ENCODE measurements at regions not wholly inside any gene's neighbourhood (a gene's known extent, or its start where the extent isn't known, plus 50 kb on each side); places are given as distances from the start of the nearest gene placed in this dataset.

GRCh38 chr11:119472856-119473222, 49.9 kb upstream of the THY1 start:
- TF ChIP-seq CTCF (conservative IDR thresholded peaks at IDR 0.05 in 1 of 2, IDR thresholded peaks at IDR 0.05 in 1 of 2; ENCODE audit: low read depth in 1 of 2, low read length in 2 of 2), result no peak
- no peak for TF ChIP-seq EZH2 (IDR thresholded peaks at IDR 0.05; ENCODE audit: low read length, missing control alignments)

Measured in fibroblast of lung (primary cell).